ENCODE measurements at regions not wholly inside any gene's neighbourhood (a gene's known extent, or its start where the extent isn't known, plus 50 kb on each side); places are given as distances from the start of the nearest gene placed in this dataset.

DNA sequence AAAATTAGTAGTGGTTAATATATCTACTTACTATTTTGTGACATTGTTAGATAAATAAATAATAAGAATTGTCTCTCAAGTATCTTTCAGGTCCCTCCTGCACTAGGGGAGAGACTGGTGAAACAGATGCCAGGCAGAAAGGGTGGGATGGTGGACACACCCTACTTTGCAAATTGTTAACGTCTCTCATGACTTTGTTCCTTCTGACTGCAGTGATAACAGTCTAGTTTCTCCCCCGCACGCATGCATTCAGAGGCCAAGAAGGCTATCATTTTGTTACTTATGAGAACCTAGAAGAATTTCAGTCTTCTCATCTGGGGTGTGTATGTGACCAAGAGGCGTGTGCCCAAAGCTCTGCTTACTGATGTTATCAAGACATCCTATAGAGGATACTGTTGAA lies 152.3 kb downstream of the EDN1 start:
- Histone ChIP-seq H3K9me1 (ENCODE audit: control insufficient read depth, extremely low read depth, insufficient read depth, low read length) (no peaks in the 10 kb centered on the region), H4K20me1 (ENCODE audit: control insufficient read depth, extremely low read depth, insufficient read depth, low read length) (no peaks in the 10 kb centered on the region), H3K9ac (ENCODE audit: control insufficient read depth, extremely low read depth, insufficient read depth, low read length) (no peak overlapping the region), H3K27ac (ENCODE audit: control insufficient read depth, insufficient read depth, low read length) (no peak overlapping the region), H3K79me2 (ENCODE audit: control insufficient read depth, insufficient read depth, low read length) (no peaks in the 10 kb centered on the region), H2AFZ (ENCODE audit: control insufficient read depth, low read length) (no peak overlapping the region), H3K4me1 (ENCODE audit: control insufficient read depth, extremely low read depth, insufficient read depth, low read length) (peaks cover 6% of the 10 kb centered on the region), H3K4me3 (ENCODE audit: control insufficient read depth in 2 of 3, extremely low read depth in 1 of 3, insufficient read depth in 2 of 3, low read depth in 1 of 3, low read length in 3 of 3) (no peak overlapping the region), H3K27me3 (ENCODE audit: control insufficient read depth, extremely low read depth, insufficient read depth, low read length) (no peaks in the 10 kb centered on the region), H3K36me3 (ENCODE audit: control insufficient read depth in 2 of 2, extremely low read depth in 1 of 2, insufficient read depth in 2 of 2, low read length in 2 of 2) (no peaks in the 10 kb centered on the region), H3K9me3 (ENCODE audit: control insufficient read depth, low read depth, low read length) (no peaks in the 10 kb centered on the region), H3K4me2 (ENCODE audit: control insufficient read depth, extremely low read depth, insufficient read depth, low read depth, low read length) (no peak overlapping the region)
- FAIRE-seq (no peak), DNase-seq (ENCODE audit: low read depth, low spot score) (no peak)
- dilution Hi-C loops (cut with MboI; ENCODE audit: extremely low pct_ligation_motif_present, low sequenced_read_pairs), result no loop called here
- TF ChIP-seq EZH2 (IDR thresholded peaks at IDR 0.05; ENCODE audit: low read length), result no peak
- TF ChIP-seq, protein P1, sequence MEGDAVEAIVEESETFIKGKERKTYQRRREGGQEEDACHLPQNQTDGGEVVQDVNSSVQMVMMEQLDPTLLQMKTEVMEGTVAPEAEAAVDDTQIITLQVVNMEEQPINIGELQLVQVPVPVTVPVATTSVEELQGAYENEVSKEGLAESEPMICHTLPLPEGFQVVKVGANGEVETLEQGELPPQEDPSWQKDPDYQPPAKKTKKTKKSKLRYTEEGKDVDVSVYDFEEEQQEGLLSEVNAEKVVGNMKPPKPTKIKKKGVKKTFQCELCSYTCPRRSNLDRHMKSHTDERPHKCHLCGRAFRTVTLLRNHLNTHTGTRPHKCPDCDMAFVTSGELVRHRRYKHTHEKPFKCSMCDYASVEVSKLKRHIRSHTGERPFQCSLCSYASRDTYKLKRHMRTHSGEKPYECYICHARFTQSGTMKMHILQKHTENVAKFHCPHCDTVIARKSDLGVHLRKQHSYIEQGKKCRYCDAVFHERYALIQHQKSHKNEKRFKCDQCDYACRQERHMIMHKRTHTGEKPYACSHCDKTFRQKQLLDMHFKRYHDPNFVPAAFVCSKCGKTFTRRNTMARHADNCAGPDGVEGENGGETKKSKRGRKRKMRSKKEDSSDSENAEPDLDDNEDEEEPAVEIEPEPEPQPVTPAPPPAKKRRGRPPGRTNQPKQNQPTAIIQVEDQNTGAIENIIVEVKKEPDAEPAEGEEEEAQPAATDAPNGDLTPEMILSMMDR (optimal IDR thresholded peaks at IDR 0.05 in 1 of 3, IDR thresholded peaks at IDR 0.05 in 1 of 3, conservative IDR thresholded peaks at IDR 0.05 in 1 of 3; ENCODE audit: extremely low read depth in 1 of 3, insufficient read depth in 2 of 3, low read length in 3 of 3), result no peak

DNA sequence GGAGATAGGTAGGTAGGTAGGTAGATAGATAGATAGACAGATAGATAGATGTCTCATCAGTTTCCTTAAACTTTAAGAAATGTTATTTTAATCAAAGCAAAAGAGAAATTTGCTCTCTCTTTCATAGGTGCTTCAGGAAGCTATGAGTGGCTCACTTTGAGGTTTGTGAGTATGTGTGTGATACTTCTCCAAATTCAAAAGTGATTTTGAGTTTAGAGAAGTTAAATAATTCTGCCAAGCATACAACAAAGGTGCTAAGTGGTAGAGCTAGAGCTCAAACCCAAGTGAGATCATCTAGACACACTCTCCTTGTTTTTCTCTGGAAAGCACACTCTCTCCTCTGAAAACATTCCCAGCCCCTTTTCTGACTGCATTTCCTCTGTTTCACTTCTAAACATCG lies 156.2 kb downstream of the EDN1 start:
- no peaks in the 10 kb centered on the region for H4K20me1 ChIP-seq (ENCODE audit: control insufficient read depth, extremely low read depth, insufficient read depth, low read length)
- no peaks in the 10 kb centered on the region for H3K9me1 ChIP-seq (ENCODE audit: control insufficient read depth, extremely low read depth, insufficient read depth, low read length)
- H3K4me3 ChIP-seq (ENCODE audit: control insufficient read depth in 2 of 3, extremely low read depth in 1 of 3, insufficient read depth in 2 of 3, low read depth in 1 of 3, low read length in 3 of 3), result no peak overlapping the region
- FAIRE-seq (no peak), DNase-seq (ENCODE audit: low read depth, low spot score) (no peak)
- no peaks in the 10 kb centered on the region for H3K27me3 ChIP-seq (ENCODE audit: control insufficient read depth, extremely low read depth, insufficient read depth, low read length)
- no peak overlapping the region for H3K4me2 ChIP-seq (ENCODE audit: control insufficient read depth, extremely low read depth, insufficient read depth, low read depth, low read length)
- H3K36me3 ChIP-seq (ENCODE audit: control insufficient read depth in 2 of 2, extremely low read depth in 1 of 2, insufficient read depth in 2 of 2, low read length in 2 of 2), result no peaks in the 10 kb centered on the region
- no peaks in the 10 kb centered on the region for H3K4me1 ChIP-seq (ENCODE audit: control insufficient read depth, extremely low read depth, insufficient read depth, low read length)
- dilution Hi-C loops (cut with MboI; ENCODE audit: extremely low pct_ligation_motif_present, low sequenced_read_pairs), result no loop called here
- no peak overlapping the region for H2AFZ ChIP-seq (ENCODE audit: control insufficient read depth, low read length)
- H3K9me3 ChIP-seq (ENCODE audit: control insufficient read depth, low read depth, low read length), result no peaks in the 10 kb centered on the region
- no peak overlapping the region for H3K9ac ChIP-seq (ENCODE audit: control insufficient read depth, extremely low read depth, insufficient read depth, low read length)
- no peaks in the 10 kb centered on the region for H3K79me2 ChIP-seq (ENCODE audit: control insufficient read depth, insufficient read depth, low read length)
- TF ChIP-seq, protein P1 (optimal IDR thresholded peaks at IDR 0.05 in 1 of 3, IDR thresholded peaks at IDR 0.05 in 1 of 3, conservative IDR thresholded peaks at IDR 0.05 in 1 of 3; ENCODE audit: extremely low read depth in 1 of 3, insufficient read depth in 2 of 3, low read length in 3 of 3), result no peak
- no peak for TF ChIP-seq EZH2 (IDR thresholded peaks at IDR 0.05; ENCODE audit: low read length)
- H3K27ac ChIP-seq (ENCODE audit: control insufficient read depth, insufficient read depth, low read length), result no peak overlapping the region
